NOMO-1 treated with DMSO at 0.1 percent for 48 hours (cell line): ENCODE measurements at regions not wholly inside any gene's neighbourhood (a gene's known extent, or its start where the extent isn't known, plus 50 kb on each side); places are given as distances from the start of the nearest gene placed in this dataset.

Source experiments
- DNase-seq: peaks from one replicate; lab custom pipeline; 2025; ENCODE audit not compliant: unreplicated experiment; lab: John Stamatoyannopoulos, UW

GRCh38 chr5:161134956-161135355 is 282.9 kb upstream of the ATP10B start:
- no peak for DNase-seq

DNA sequence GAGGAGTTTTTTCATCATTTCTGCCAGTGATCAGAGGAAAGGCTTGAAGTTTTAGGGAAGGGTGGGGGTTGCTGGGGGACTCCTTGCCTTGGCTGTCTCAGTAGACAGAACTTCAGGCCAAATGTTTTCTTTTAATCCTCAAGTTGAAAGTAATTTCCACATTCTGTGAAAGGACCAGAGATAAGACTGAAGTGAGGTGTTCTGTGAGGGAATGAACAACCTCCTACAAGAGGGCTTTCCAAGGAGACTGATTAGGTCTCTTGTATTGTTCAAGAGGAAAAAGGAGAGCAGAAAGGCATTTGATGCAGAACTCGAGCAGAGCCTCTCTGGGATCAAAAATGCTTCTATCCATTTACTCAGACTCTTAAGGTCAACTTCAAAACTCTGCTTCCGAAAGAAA is 282.1 kb upstream of the ATP10B start:
- no peak for DNase-seq

DNA sequence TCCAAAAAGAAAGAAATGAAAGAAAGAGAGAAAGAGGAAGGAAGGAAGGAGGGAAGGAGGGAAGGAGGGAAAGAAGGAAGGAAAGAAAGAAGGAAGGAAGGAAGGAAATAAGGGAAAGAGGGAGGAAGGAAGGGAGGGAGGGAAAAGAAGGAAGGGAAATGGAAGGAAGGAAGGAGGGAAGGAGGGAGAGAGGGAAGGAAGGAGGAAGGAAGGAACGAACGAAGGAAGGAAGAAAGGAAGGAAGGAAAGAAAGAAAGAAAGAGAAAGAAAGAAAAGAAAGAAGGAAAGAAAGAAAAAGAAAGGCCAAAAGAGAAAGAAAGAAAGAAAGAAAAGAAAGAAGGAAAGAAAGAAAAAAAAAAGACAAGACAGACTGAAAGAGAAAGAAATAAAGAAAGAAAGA is 263.9 kb upstream of the ATP10B start:
- DNase-seq, result no peak

DNA sequence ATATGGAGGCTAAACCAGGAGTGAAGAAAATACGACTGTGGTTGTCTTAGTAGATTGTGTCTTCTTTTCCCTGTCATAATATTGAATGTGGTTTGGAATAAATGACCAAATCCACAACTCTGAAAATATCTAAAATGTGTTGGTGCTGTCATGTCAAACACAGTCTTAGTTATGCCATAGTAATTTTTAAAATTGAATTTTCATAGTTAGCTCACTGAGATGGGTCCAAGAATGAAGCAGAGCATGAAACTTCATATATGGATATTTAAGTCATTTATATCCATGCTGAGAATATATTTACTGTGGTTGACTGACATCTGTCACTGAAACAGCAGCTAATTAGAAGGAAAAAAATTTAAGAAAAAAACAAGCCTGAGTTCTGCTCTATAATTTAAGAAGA is 260.4 kb upstream of the ATP10B start:
- DNase-seq, result no peak

DNA sequence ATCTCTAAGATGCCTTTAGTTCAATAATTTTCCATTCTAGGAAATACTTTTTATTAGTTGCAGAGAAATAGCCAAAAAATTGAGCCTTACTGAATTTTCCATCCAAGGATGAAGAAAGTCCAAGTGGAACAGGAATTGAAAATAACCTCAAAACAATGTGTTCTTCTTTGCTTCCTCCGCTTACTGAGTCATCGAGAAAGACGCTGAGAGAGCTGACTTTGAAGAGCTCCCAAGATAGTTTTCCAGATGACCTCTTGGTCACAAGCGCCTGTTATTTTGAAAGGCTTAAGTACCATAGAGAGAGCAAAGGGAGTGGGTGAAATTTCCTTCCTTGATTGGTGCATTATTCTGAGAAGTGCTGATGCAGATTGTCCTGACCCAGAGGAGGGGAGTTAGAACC is 253.5 kb upstream of the ATP10B start:
- DNase-seq, result no peak

DNA sequence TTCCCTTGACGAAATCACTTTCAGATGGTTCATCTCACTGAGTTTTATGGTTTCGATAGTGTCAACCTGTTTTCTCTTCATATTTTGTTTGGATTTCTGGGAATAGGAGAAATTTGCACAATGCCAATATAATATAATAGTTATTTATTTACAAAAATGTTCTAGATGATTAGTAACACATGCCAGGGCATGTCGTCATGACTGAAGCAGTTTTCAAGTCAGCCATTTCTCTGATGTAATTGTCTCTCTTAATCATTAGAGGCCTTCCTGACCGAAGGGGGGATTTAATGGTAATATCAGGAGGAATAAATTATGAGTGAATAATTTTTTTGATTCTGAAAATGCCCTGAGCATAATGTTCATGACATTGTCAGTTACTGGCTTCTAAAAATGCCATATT is 246.5 kb upstream of the ATP10B start:
- no peak for DNase-seq

DNA sequence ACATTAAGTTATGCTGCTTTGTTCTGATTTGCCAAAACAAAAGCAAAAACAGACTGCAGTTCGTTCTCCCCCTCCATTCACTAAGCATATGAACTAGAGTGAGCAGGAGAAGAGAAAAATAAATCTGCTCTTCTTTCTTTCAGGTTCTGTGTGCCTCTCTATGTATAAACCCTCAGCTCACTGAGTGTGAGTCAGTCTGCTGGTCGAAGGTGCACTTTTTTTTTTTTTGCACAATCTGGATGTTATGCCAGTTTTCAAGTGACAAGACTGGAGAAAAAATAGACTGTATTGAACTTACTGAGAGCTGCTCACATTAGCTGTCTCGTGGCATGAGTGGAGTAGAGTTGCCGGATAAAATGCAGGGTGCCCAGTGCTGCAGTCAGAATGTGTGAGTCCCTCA is 244.6 kb upstream of the ATP10B start:
- DNase-seq, result no peak

DNA sequence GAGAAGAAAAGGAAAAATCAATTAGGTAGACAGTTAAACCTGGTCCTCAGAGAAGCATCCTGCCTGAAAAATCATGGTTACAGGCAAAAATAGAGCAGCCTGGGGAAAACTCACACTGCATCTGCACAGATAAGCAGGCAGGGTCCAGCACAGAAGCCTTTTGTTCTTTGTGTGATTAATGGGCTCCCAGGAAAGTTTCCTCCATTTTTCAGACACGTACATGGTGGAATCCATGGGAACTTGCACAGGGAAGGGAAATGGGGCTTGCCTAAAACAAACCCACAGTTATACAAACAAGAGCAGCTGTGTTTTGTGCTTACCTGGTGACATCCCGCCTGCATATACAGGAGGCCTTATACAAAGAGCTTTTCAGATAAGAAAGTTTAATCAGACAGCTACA is 243.9 kb upstream of the ATP10B start:
- no peak for DNase-seq

GRCh38 chr5:161094411-161094810 is 242.4 kb upstream of the ATP10B start:
- no peak for DNase-seq

DNA sequence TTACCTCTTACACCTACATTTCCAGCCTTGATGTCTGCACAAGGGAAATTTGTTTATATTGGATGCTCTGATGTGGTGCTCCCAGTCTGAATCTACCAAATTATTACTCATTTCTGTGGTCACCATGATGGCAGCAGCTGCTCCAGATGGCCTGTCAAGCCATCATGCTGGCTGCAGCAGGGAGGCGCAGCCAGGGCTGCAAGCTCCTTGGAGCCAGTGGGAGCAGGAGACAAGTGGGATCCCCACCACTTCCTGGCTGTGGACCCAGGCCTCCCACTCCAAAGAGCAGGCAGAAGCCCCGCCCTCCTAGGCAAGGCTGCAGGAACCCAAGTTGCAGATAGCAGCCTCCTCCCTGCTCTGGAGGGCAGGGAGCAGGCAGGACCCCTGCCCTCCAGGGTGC is 241.1 kb upstream of the ATP10B start:
- DNase-seq, result no peak

DNA sequence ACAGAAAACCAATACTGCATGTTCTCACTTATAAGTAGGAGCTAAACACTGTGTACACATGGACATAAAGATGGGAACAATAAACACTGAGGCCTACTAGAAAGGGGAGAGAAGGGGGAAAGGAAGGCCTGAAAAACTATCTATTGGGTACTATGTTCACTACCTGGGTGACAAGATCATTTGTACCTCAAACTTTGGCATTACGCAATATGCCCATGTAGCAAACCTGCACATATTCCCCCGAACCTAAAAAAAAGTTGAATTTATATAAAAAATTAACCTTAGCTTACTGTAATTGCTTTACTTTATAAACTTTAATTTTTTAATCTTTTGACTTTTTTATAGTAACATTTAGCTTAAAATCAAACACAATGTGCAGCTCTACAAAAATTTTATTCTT is 237.6 kb upstream of the ATP10B start:
- DNase-seq, result no peak

DNA sequence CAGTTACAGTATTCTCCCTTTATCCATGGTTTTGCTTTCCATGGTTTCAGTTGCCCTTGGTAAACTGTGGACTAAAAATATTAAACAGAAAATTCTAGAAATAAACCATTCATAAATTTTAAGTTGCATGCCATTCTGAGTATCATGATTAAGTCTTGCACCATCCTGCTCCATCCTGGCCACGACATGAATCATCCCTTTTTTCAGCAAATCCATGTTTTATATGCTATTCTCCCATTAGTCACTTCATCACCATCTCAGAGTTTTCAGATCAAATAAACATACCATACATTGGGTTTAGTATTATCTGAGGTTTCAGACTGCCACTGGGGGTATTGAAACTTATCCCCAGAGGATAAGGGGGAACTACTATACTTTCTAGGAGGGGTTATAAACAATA is 234.4 kb upstream of the ATP10B start:
- DNase-seq, result no peak

- no peak for DNase-seq
Observed at GRCh38 chr5:161085056-161085455, 233.0 kb upstream of the ATP10B start.

GRCh38 chr5:161084115-161084514 is 232.1 kb upstream of the ATP10B start:
- DNase-seq, result no peak

DNA sequence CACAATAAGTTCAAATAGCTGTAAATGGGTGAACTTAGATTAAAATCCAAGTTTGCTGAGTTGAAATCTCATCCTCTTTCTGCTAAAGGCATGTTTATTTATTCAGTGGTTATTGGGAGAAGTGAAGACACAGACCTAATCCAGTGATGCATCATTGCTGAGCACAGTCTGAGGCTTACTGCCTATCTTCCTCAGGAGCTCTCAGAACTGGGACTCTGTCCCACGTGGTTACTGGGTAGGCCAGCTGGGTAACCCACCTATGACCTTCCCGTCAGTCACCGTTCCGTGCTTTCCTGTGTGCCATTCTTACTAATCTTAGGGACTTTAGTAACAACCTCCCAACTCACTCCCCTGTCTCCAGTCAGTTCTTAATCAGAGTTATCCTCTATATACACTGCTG is 226.8 kb upstream of the ATP10B start:
- DNase-seq, result no peak

DNA sequence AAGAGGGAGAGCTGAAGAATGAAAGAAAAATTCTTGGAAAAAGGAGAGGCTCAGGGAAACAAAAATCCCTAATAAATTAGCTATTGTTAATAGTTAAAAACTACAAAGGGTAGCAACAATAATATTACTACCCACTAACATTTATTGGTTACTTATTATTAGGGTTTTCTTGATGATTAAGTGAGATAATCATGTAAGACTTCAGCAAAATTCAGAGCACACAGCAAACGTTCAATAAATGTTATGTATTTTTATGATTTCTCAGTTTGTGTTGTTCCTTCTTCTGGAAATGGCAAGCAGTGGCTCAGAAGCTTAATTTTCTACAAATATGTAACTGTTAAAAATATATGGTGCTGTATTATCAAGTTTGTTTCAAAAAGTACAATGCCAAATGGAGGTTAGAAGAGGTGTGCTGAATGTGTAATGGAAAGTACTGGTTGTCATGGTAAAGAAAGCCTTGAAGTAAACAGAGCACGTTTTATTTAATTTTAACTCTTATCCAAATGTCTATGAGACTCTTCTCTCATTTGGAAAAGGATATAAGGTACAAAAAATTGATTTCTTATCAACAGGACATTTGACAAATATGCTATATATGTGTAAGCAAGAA is 226.0 kb upstream of the ATP10B start:
- no peak for DNase-seq

DNA sequence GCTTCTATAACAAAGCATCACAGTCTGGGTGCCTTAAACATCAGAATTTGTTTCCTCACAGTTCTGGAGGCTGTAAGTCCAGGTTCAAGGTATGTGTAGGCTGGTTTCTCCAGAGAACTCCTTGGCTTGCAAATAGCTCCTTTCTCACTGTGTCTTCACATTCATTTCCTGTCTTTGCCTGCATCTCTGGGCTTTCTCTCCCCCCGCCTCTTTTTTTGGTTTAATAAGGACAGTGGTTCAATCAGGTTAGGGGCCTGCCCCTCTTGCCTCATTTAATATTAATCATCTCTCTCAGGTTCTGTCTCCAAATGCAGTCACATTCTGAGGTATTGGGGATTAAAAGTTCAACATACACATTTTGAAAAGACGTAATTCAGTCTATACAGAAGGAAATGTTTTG is 225.5 kb upstream of the ATP10B start:
- DNase-seq, result no peak

DNA sequence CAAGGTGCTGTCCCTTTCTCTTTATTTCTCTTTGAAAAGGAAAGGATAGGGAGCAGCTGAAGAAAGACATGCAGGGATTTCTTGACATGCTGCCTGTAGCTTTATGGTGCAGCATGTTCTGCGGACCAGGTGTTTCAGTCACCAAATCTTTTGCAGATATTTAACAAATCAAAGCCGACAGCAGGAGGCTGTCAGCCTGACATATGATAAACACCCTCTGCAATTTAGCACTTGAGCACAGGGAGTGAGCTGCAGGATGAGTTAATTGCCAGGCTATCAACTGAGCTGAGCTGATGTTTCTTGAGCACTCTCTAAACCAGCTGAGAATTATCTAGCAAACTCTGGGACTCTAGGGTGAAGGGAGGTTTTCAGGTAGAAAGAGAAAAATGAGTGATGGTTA is 212.8 kb upstream of the ATP10B start:
- DNase-seq, result no peak

DNA sequence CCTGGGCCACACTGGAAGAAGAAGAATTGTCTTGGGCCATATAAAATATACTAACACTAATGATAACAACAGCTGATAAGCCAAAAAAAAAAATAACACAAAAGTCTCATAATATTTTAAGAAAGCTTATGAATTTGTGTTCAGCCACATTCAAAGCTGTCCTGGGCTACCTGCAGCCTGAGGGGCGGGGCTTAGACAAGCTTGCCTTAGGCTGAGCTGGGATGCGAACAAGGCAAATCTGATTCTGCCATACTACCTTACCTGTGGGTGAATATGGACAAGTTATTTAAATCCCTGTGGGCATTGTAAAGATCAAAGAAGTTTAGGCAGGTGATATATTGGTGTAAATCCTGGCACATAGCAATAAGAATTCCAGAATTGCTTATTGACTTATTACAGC is 212.3 kb upstream of the ATP10B start:
- no peak for DNase-seq

DNA sequence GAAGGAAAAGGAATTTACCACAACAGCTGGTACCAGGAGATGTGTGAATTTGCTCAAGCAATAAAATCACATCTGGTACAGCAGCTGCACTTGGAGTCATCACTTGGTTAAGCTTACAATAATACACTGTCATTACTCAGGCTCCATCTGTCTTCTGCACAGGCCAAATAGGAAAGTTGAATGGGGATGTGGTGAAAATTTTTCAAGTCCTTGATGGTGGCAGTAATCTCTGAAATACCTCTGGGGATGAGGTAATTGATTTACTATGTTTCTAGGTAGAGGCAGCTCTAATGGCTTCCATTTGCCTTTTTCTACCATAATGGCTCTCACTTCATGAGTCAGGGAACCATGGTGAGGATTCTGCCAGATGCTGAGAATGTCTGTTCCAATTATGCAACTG is 206.8 kb upstream of the ATP10B start:
- DNase-seq, result no peak

GRCh38 chr5:161051920-161052500 is 200.0 kb upstream of the ATP10B start:
- DNase-seq, result no peak

GRCh38 chr5:161047024-161047423 is 195.0 kb upstream of the ATP10B start:
- no peak for DNase-seq

- DNase-seq, result no peak
Observed at GRCh38 chr5:161042862-161043261, 190.9 kb upstream of the ATP10B start.
